Pons (tissue), 1 donor: ENCODE measurements at regions not wholly inside any gene's neighbourhood (a gene's known extent, or its start where the extent isn't known, plus 50 kb on each side); places are given as distances from the start of the nearest gene placed in this dataset.

Experiments
- DNase-seq: peaks from one replicate; pipeline ENCODE4 v3.0.0-alpha.2; 2016; ENCODE audit warnings: low spot score

- DNase-seq: no peak
These were observed 84.8 kb upstream of the PAQR3 start for GRCh38 chr4:79023799-79024770.

GRCh38 chr4:79022529-79022928, 83.3 kb upstream of the PAQR3 start:
- DNase-seq: no peak

GRCh38 chr4:79017481-79017880, 78.2 kb upstream of the PAQR3 start:
- DNase-seq: no peak

GRCh38 chr4:79016878-79017277, 77.6 kb upstream of the PAQR3 start:
- DNase-seq: no peak

GRCh38 chr4:79015411-79015810, 76.2 kb upstream of the PAQR3 start:
- no peak for DNase-seq

- no peak for DNase-seq
These were observed 75.0 kb upstream of the PAQR3 start for GRCh38 chr4:79014230-79014629.

- no peak for DNase-seq
These were observed 74.5 kb upstream of the PAQR3 start for GRCh38 chr4:79013756-79014155.

GRCh38 chr4:78990938-78991810, 51.9 kb upstream of the PAQR3 start:
- DNase-seq: no peak

- DNase-seq: no peak
These were observed 50.5 kb upstream of the PAQR3 start for GRCh38 chr4:78989697-78990270.
